Hepatocyte (in vitro differentiated cells): ENCODE measurements at regions not wholly inside any gene's neighbourhood (a gene's known extent, or its start where the extent isn't known, plus 50 kb on each side); places are given as distances from the start of the nearest gene placed in this dataset.

Source experiments
- DNase-seq: peaks from one replicate; pipeline ENCODE4 v3.0.0-alpha.2; 2016; ENCODE audit warnings: low spot score
- H2AFZ ChIP-seq: fragments of 200-600 bp; sonication (generic); 2 replicates; pipeline ENCODE4 v1.6.0; 2016; ENCODE audit warnings: antibody characterized with exemption, mild to moderate bottlenecking
- H3K27ac ChIP-seq: fragments of 200-600 bp; sonication (generic); 2 replicates; pipeline ENCODE4 v1.5.1; 2016; ENCODE audit warnings: mild to moderate bottlenecking
- H3K27me3 ChIP-seq: fragments of 200-600 bp; sonication (generic); 2 replicates; pipeline ENCODE4 v1.6.1; 2016
- H3K36me3 ChIP-seq: fragments of 200-600 bp; sonication (generic); replicated peaks from 2 replicates; pipeline ENCODE4 v1.5.1; 2016; ENCODE audit warnings: low read depth; ENCODE audit not compliant: insufficient read depth
- H3K4me1 ChIP-seq: fragments of 200-600 bp; sonication (generic); 2 replicates; pipeline ENCODE4 v1.5.1; 2016; ENCODE audit warnings: mild to moderate bottlenecking, moderate library complexity; ENCODE audit not compliant: insufficient read depth
- H3K4me2 ChIP-seq: fragments of 200-600 bp; sonication (generic); 2 replicates; pipeline ENCODE4 v1.6.0; 2016
- H3K4me3 ChIP-seq: fragments of 200-600 bp; sonication (generic); 2 replicates; pipeline ENCODE4 v1.5.1; 2016; ENCODE audit warnings: mild to moderate bottlenecking
- H3K79me2 ChIP-seq: fragments of 200-600 bp; sonication (generic); 2 replicates; pipeline ENCODE4 v1.6.0; 2017; ENCODE audit warnings: mild to moderate bottlenecking
- H3K9me2 ChIP-seq: fragments of 200-600 bp; sonication (generic); replicated peaks from 2 replicates; pipeline ENCODE4 v1.6.0; 2017; ENCODE audit warnings: mild to moderate bottlenecking; ENCODE audit not compliant: insufficient read depth
- H3K9me3 ChIP-seq: fragments of 200-600 bp; sonication (generic); 2 replicates; pipeline ENCODE4 v1.5.1; 2016; ENCODE audit warnings: low read depth, mild to moderate bottlenecking
- H4K20me1 ChIP-seq: fragments of 200-600 bp; sonication (generic); 2 replicates; pipeline ENCODE4 v1.6.0; 2016; ENCODE audit warnings: mild to moderate bottlenecking; ENCODE audit not compliant: insufficient read depth, poor library complexity, severe bottlenecking
- EZH2 ChIP-seq: fragments of 200-600 bp; sonication (generic); IDR thresholded peaks from 2 replicates; pipeline ENCODE4 v1.6.1; 2016; ENCODE audit warnings: antibody characterized with exemption, mild to moderate bottlenecking, borderline replicate concordance
- EZH2phosphoT487 ChIP-seq: fragments of 200-600 bp; sonication (generic); IDR thresholded peaks from one replicate; pipeline ENCODE4 v1.6.1; 2018; ENCODE audit warnings: antibody characterized with exemption, mild to moderate bottlenecking, low read depth, moderate library complexity; ENCODE audit not compliant: unreplicated experiment, severe bottlenecking
- WGBS: methylation state at CpG from one replicate; pipeline ENCODE4 v1.1.6; 2016; ENCODE audit warnings: low lambda C conversion rate; ENCODE audit errors: missing lambda C conversion rate; 5-methylcytosine and 5-hydroxymethylcytosine counted together
- TF ChIP-seq, protein P1 (sequence below): fragments of 200-600 bp; sonication (generic); IDR thresholded peaks from 2 replicates; pipeline ENCODE4 v1.5.1; 2016; ENCODE audit warnings: antibody characterized with exemption, mild to moderate bottlenecking; ENCODE audit not compliant: poor library complexity

- Histone ChIP-seq H3K79me2 (no peaks in the 10 kb centered on the region), H3K36me3 (no peaks in the 10 kb centered on the region), H3K27ac (no peak overlapping the region), H4K20me1 (no peaks in the 10 kb centered on the region), H3K4me3 (no peak overlapping the region), H3K9me3 (no peaks in the 10 kb centered on the region), H3K9me2 (no peaks in the 10 kb centered on the region), H3K27me3 (no peaks in the 10 kb centered on the region), H3K4me1 (no peaks in the 10 kb centered on the region), H2AFZ (no peak overlapping the region), H3K4me2 (no peak overlapping the region)
- DNase-seq: no peak
- WGBS: 93% methylated on average over 2 of the region's 2 CpGs
- TF ChIP-seq EZH2 (no peak), EZH2phosphoT487 (no peak)
- TF ChIP-seq, protein P1, sequence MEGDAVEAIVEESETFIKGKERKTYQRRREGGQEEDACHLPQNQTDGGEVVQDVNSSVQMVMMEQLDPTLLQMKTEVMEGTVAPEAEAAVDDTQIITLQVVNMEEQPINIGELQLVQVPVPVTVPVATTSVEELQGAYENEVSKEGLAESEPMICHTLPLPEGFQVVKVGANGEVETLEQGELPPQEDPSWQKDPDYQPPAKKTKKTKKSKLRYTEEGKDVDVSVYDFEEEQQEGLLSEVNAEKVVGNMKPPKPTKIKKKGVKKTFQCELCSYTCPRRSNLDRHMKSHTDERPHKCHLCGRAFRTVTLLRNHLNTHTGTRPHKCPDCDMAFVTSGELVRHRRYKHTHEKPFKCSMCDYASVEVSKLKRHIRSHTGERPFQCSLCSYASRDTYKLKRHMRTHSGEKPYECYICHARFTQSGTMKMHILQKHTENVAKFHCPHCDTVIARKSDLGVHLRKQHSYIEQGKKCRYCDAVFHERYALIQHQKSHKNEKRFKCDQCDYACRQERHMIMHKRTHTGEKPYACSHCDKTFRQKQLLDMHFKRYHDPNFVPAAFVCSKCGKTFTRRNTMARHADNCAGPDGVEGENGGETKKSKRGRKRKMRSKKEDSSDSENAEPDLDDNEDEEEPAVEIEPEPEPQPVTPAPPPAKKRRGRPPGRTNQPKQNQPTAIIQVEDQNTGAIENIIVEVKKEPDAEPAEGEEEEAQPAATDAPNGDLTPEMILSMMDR: no peak
Observed at GRCh38 chr3:137075020-137075419, 117.2 kb downstream of the IL20RB start.

DNA sequence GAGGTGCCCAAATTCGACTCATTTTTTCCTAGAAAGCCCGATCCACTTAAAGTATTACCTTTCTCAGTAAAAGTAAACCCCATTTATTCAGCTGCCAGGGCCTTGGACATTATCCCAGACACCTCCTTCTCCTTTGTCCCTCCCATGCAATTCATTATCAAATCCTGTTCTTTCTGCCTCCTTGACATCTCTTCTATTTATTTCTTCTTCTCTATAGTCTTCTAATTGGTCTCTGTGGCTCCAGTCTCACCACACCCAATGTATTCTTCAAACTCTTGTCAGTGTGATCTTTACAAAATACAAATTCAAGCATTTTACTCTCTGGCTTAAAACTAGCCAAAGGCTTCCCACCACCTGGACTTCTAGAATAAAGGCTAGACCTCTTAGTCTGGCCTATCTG, 120.3 kb downstream of the IL20RB start:
- TF ChIP-seq, protein P1: no peak
- no peak for TF ChIP-seq EZH2
- TF ChIP-seq EZH2phosphoT487: no peak
- Histone ChIP-seq H3K4me1 (no peaks in the 10 kb centered on the region), H3K79me2 (no peaks in the 10 kb centered on the region), H3K4me2 (no peak overlapping the region), H3K4me3 (no peak overlapping the region), H3K9me2 (no peaks in the 10 kb centered on the region), H3K27ac (no peak overlapping the region), H4K20me1 (no peaks in the 10 kb centered on the region), H2AFZ (no peak overlapping the region), H3K27me3 (no peaks in the 10 kb centered on the region), H3K9me3 (no peaks in the 10 kb centered on the region), H3K36me3 (no peaks in the 10 kb centered on the region)
- no peak for DNase-seq
- 88% methylated on average over 2 of the region's 2 CpGs for WGBS

DNA sequence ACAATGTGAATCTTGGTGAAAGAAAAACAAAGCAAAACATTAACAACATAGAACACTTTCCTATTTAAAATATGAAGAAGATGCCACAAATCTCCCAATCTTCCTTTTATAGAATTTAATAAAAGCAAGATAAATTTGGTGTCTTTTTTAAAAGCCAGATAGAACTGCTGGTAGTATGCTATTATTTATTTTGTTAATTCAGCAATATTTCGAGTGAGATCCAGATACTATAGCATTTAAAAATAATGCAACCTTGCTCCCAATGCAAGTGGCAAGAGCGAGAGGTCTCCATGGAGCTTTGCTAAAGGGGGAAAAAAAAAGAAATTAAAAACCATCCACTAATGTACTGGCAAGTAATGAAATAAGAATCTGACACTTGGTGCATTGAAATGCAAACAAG, 121.8 kb downstream of the IL20RB start:
- no peaks in the 10 kb centered on the region for H3K9me2 ChIP-seq
- H2AFZ ChIP-seq: no peak overlapping the region
- no peak overlapping the region for H3K27ac ChIP-seq
- WGBS: 90% methylated on average over 2 of the region's 2 CpGs
- no peak for TF ChIP-seq EZH2phosphoT487
- TF ChIP-seq, protein P1: no peak
- TF ChIP-seq EZH2: no peak
- DNase-seq: no peak
- no peaks in the 10 kb centered on the region for H3K27me3 ChIP-seq
- no peaks in the 10 kb centered on the region for H3K79me2 ChIP-seq
- no peaks in the 10 kb centered on the region for H3K36me3 ChIP-seq
- H3K4me1 ChIP-seq: no peaks in the 10 kb centered on the region
- no peak overlapping the region for H3K4me2 ChIP-seq
- H3K9me3 ChIP-seq: no peaks in the 10 kb centered on the region
- no peak overlapping the region for H3K4me3 ChIP-seq
- no peaks in the 10 kb centered on the region for H4K20me1 ChIP-seq

DNA sequence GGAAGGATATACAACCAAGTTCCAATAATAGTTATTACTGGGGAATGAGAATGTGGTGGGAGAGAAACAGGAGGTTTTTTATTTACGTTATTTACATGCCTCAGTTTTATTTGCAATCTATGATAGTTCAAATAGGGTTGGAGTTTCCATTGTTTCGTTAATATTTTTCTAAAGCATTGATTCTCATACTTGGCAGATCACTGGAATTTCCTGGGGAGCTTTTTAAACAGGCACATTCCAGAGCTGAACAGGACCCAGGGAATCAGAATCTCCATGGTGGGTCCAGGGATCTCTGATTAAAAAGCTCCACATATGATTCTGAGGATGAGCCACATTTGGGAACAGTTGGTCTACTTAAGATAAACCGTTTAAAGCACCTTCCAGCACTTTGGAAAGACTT, 123.9 kb downstream of the IL20RB start:
- 71% methylated on average over 3 of the region's 3 CpGs for WGBS
- H3K27ac ChIP-seq: no peak overlapping the region
- H4K20me1 ChIP-seq: no peaks in the 10 kb centered on the region

More for the DNA sequence above, 123.9 kb downstream of the IL20RB start:
- Histone ChIP-seq H3K9me3 (no peaks in the 10 kb centered on the region), H3K9me2 (no peaks in the 10 kb centered on the region), H3K4me1 (no peaks in the 10 kb centered on the region), H3K79me2 (no peaks in the 10 kb centered on the region), H2AFZ (no peak overlapping the region), H3K36me3 (no peaks in the 10 kb centered on the region), H3K27me3 (no peaks in the 10 kb centered on the region), H3K4me2 (no peak overlapping the region), H3K4me3 (no peak overlapping the region)
- TF ChIP-seq EZH2phosphoT487 (no peak), EZH2 (no peak)
- TF ChIP-seq, protein P1: no peak
- DNase-seq: no peak
